Tibial artery (tissue), 4 donors: ENCODE measurements at regions not wholly inside any gene's neighbourhood (a gene's known extent, or its start where the extent isn't known, plus 50 kb on each side); places are given as distances from the start of the nearest gene placed in this dataset.
"Not testable (repeated sequence)": the region's sequence is repeated elsewhere in the genome, so short reads cannot be mapped to it uniquely, and the experiment has no call there.

Experiments
- DNase-seq, 2 donors: peaks; one replicate each; pipeline ENCODE4 v3.0.0-alpha.2; 2019
- H3K27ac ChIP-seq, 2 donors: fragments of 200-600 bp; sonication (generic) in 1 of 2; 1 replicate in 1 of 2; 2 replicates in 1 of 2; pipeline ENCODE4 v1.5.1; 2018 to 2019; ENCODE audit warnings: mild to moderate bottlenecking in 1 of 2
- H3K27me3 ChIP-seq, 2 donors: fragments of 200-600 bp; sonication (generic) in 1 of 2; one replicate each; pipeline versions ENCODE4 v1.5.1 to v1.6.0; 2016 to 2019
- H3K36me3 ChIP-seq, 3 donors: fragments of 200-600 bp; sonication (generic) in 2 of 3; one replicate each; pipeline ENCODE4 v1.5.1; 2016 to 2019; ENCODE audit warnings: mild to moderate bottlenecking in 2 of 3
- H3K4me1 ChIP-seq, 4 donors: fragments of 200-600 bp; sonication (generic) in 2 of 4; 1 replicate in 3 of 4; 2 replicates in 1 of 4; pipeline ENCODE4 v1.5.1; 2016 to 2019
- H3K4me3 ChIP-seq, 2 donors: fragments of 200-600 bp; sonication (generic) in 1 of 2; 1 replicate in 1 of 2; 2 replicates in 1 of 2; pipeline ENCODE4 v1.5.1; 2018 to 2019; ENCODE audit warnings: mild to moderate bottlenecking in 2 of 2
- H3K9me3 ChIP-seq, 3 donors: fragments of 200-600 bp; sonication (generic) in 1 of 3; one replicate each; pipeline ENCODE4 v1.5.1; 2016 to 2019
- CTCF ChIP-seq, 2 experiments: fragments of 200-600 bp in 1 of 2; fragments of 450-650 bp in 1 of 2; IDR thresholded peaks; one replicate each; pipeline ENCODE4 v1.5.1; 2017 to 2019; ENCODE audit warnings: antibody characterized with exemption in 2 of 2, mild to moderate bottlenecking in 1 of 2, moderate library complexity in 1 of 2
- intact Hi-C: fragments of 100-400 bp; cut with DNase I; formaldehyde crosslinking; loops from one replicate; pipeline ENCODE4 v1.15.0; 2023; ENCODE audit warnings: low total_unique reads

- TF ChIP-seq CTCF (IDR thresholded peaks at IDR 0.05), result no peak
- no peak overlapping the region for H3K27ac ChIP-seq
- intact Hi-C loops, result no loop called here
- no peaks in the 10 kb centered on the region for H3K36me3 ChIP-seq
- no peak overlapping the region for H3K4me3 ChIP-seq
- DNase-seq, result no peak
- H3K4me1 ChIP-seq, result peaks cover 0 to 17% (median 5%) of the 10 kb centered on the region in 4 donors
- no peaks in the 10 kb centered on the region for H3K9me3 ChIP-seq
- no peaks in the 10 kb centered on the region for H3K27me3 ChIP-seq
Measured at GRCh38 chr9:14989811-14990210, 79.6 kb upstream of the FREM1 start.

GRCh38 chr9:14989336-14989735 lies 79.1 kb upstream of the FREM1 start:
- H3K36me3 ChIP-seq, H3K9me3 ChIP-seq, H3K27ac ChIP-seq, H3K27me3 ChIP-seq, DNase-seq, H3K4me3 ChIP-seq, intact Hi-C loops: not testable (repeated sequence)
- H3K4me1 ChIP-seq, result peaks cover 0 to 17% (median 5%) of the 10 kb centered on the region in 4 donors

- no peak for TF ChIP-seq CTCF (IDR thresholded peaks at IDR 0.05)
- intact Hi-C loops, result no loop called here
- Histone ChIP-seq H3K27ac (no peak overlapping the region), H3K4me3 (no peak overlapping the region), H3K27me3 (no peaks in the 10 kb centered on the region), H3K9me3 (no peaks in the 10 kb centered on the region), H3K36me3 (no peaks in the 10 kb centered on the region), H3K4me1 (peaks cover 0 to 6% (median 1%) of the 10 kb centered on the region in 4 donors)
- no peak for DNase-seq
Measured at GRCh38 chr9:14987858-14988257, 77.6 kb upstream of the FREM1 start.

- TF ChIP-seq CTCF (IDR thresholded peaks at IDR 0.05), result no peak
- H3K4me1 ChIP-seq, result no peaks in the 10 kb centered on the region
- H3K4me3 ChIP-seq, result no peak overlapping the region
- no peaks in the 10 kb centered on the region for H3K9me3 ChIP-seq
- no peak overlapping the region for H3K27ac ChIP-seq
- intact Hi-C loops, result no loop called here
- no peaks in the 10 kb centered on the region for H3K36me3 ChIP-seq
- no peak for DNase-seq
- H3K27me3 ChIP-seq, result no peaks in the 10 kb centered on the region
Measured at GRCh38 chr9:14985419-14985818, 75.2 kb upstream of the FREM1 start.

GRCh38 chr9:14983599-14983998 lies 73.4 kb upstream of the FREM1 start:
- no peak for TF ChIP-seq CTCF (IDR thresholded peaks at IDR 0.05)
- no peak for DNase-seq
- Histone ChIP-seq H3K36me3 (no peaks in the 10 kb centered on the region), H3K27ac (no peak overlapping the region), H3K27me3 (no peaks in the 10 kb centered on the region), H3K9me3 (no peaks in the 10 kb centered on the region), H3K4me3 (no peak overlapping the region), H3K4me1 (no peaks in the 10 kb centered on the region)
- intact Hi-C loops, result no loop called here

- intact Hi-C loops, result no loop called here
- H3K27ac ChIP-seq, result no peak overlapping the region
- no peaks in the 10 kb centered on the region for H3K4me1 ChIP-seq
- H3K36me3 ChIP-seq, result no peaks in the 10 kb centered on the region
- no peak for DNase-seq
- H3K27me3 ChIP-seq, result no peaks in the 10 kb centered on the region
- no peak overlapping the region for H3K4me3 ChIP-seq
- no peak for TF ChIP-seq CTCF (IDR thresholded peaks at IDR 0.05)
- H3K9me3 ChIP-seq, result no peaks in the 10 kb centered on the region
Measured at GRCh38 chr9:14981291-14981950, 71.2 kb upstream of the FREM1 start.
